ENCODE measurements at regions not wholly inside any gene's neighbourhood (a gene's known extent, or its start where the extent isn't known, plus 50 kb on each side); places are given as distances from the start of the nearest gene placed in this dataset.

- Histone ChIP-seq H4K20me1 (ENCODE audit: insufficient read depth, low read length) (no peaks in the 10 kb centered on the region), H4K8ac (ENCODE audit: low read depth in 2 of 2, low read length in 2 of 2) (no peak overlapping the region), H3K14ac (replicated peaks; ENCODE audit: low read depth, low read length) (no peak overlapping the region), H4K5ac (ENCODE audit: low read depth, low read length) (no peak overlapping the region), H3K27ac (ENCODE audit: insufficient read depth, low read length) (no peak overlapping the region), H3K4ac (ENCODE audit: low read depth, low read length) (no peak overlapping the region), H2BK120ac (ENCODE audit: low read depth, low read length) (no peak overlapping the region), H2AFZ (replicated peaks; ENCODE audit: low read length, poor library complexity) (no peak overlapping the region), H3K4me3 (ENCODE audit: insufficient read depth, low read depth, low read length) (no peak overlapping the region), H2AK9ac (replicated peaks; ENCODE audit: low read depth, low read length, poor library complexity) (no peak overlapping the region), H2AK5ac (ENCODE audit: low read depth, low read length) (no peak overlapping the region), H3K9ac (ENCODE audit: low read depth, low read length) (no peak overlapping the region), H2BK15ac (ENCODE audit: low read depth, low read length) (no peak overlapping the region), H3K79me1 (ENCODE audit: low read depth in 1 of 2, low read length in 2 of 2) (no peaks in the 10 kb centered on the region), H4K91ac (ENCODE audit: insufficient read depth, low read depth, low read length) (no peak overlapping the region), H3K23ac (ENCODE audit: low read depth, low read length) (no peak overlapping the region), H3K36me3 (ENCODE audit: control insufficient read depth, insufficient read depth, low read length) (no peaks in the 10 kb centered on the region), H3K18ac (ENCODE audit: low read depth, low read length) (no peak overlapping the region), H3K9me3 (ENCODE audit: control insufficient read depth, insufficient read depth, low read length) (no peaks in the 10 kb centered on the region), H3K27me3 (ENCODE audit: control insufficient read depth, insufficient read depth, low read length) (no peaks in the 10 kb centered on the region), H3K4me1 (ENCODE audit: control insufficient read depth, insufficient read depth, low read length) (no peaks in the 10 kb centered on the region), H2BK5ac (ENCODE audit: low read depth, low read length, poor library complexity, severe bottlenecking) (no peak overlapping the region), H3K56ac (ENCODE audit: extremely low read depth, insufficient read depth, low read length) (no peak overlapping the region), H3K4me2 (ENCODE audit: low read depth, low read length) (no peak overlapping the region), H3K9me1 (ENCODE audit: insufficient read depth, low read length) (no peaks in the 10 kb centered on the region), H2BK20ac (ENCODE audit: low read depth, low read length) (no peak overlapping the region)
- in situ Hi-C loops (cut with MboI; ENCODE audit: low sequenced_read_pairs): no loop called here
- ChIA-PET POLR2A (ENCODE audit: unreplicated experiment) (no interaction called here), CTCF (no interaction called here)
- intact Hi-C loops (cut with micrococcal nuclease): no loop called here
- BruUV-seq (replicated peaks): no TSS peak
- TF ChIP-seq RFX5 (IDR thresholded peaks at IDR 0.05; ENCODE audit: low read depth, low read length) (no peak), CEBPB (IDR thresholded peaks at IDR 0.05; ENCODE audit: low read depth, low read length) (no peak), FOS (IDR thresholded peaks at IDR 0.05; ENCODE audit: low read depth, low read length) (no peak)
- DNase-seq: no peak
- ATAC-seq (ENCODE audit: low read depth): no peak
- dilution Hi-C loops (cut with HindIII; ENCODE audit: low sequenced_read_pairs, unreplicated experiment): no loop called here
- WGBS, 2 experiments (ENCODE audit: extremely low coverage in 2 of 2, insufficient read length in 1 of 2): no CpG with 5 or more reads among the region's 1 CpG
These were observed 165.3 kb downstream of the TAF11L14 start for GRCh38 chr5:17799521-17799920.

Measured in IMR-90 (cell line).